Stimulated activated CD8-positive, alpha-beta memory T cell treated with anti-CD3 and anti-CD28 coated beads, Interleukin-7, amount 100 ng/mL, for 4 hours (primary cell): ENCODE measurements at regions not wholly inside any gene's neighbourhood (a gene's known extent, or its start where the extent isn't known, plus 50 kb on each side); places are given as distances from the start of the nearest gene placed in this dataset.
"Not testable (repeated sequence)": the region's sequence is repeated elsewhere in the genome, so short reads cannot be mapped to it uniquely, and the experiment has no call there.

Experiments
- DNase-seq, 2 donors: peaks; one replicate each; pipeline ENCODE4 v3.0.0-alpha.2; 2020; ENCODE audit warnings: low read depth in 2 of 2

- DNase-seq = no peak
These were observed 976.8 kb downstream of the TBC1D32 start for GRCh38 chr6:120357447-120357846.

GRCh38 chr6:120355822-120356221 is 978.5 kb downstream of the TBC1D32 start:
- DNase-seq = no peak

GRCh38 chr6:120354452-120355098 is 979.7 kb downstream of the TBC1D32 start:
- DNase-seq = no peak

- DNase-seq = no peak
These were observed 981.8 kb downstream of the TBC1D32 start for GRCh38 chr6:120352491-120352890.

- DNase-seq = no peak
These were observed 985.4 kb downstream of the TBC1D32 start for GRCh38 chr6:120348926-120349325.

- DNase-seq = no peak
These were observed 979.0 kb upstream of the MAN1A1 start for GRCh38 chr6:120328521-120328920.

- DNase-seq = no peak
These were observed 971.1 kb upstream of the MAN1A1 start for GRCh38 chr6:120320481-120321162.

- no peak for DNase-seq
These were observed 954.7 kb upstream of the MAN1A1 start for GRCh38 chr6:120304223-120304622.

- no peak for DNase-seq
These were observed 954.0 kb upstream of the MAN1A1 start for GRCh38 chr6:120303527-120303926.

- DNase-seq = no peak
These were observed 952.5 kb upstream of the MAN1A1 start for GRCh38 chr6:120302041-120302440.

- no peak for DNase-seq
These were observed 941.4 kb upstream of the MAN1A1 start for GRCh38 chr6:120290964-120291363.

GRCh38 chr6:120282005-120282404 is 932.4 kb upstream of the MAN1A1 start:
- DNase-seq = no peak

- DNase-seq = no peak
These were observed 930.1 kb upstream of the MAN1A1 start for GRCh38 chr6:120279466-120280167.

- no peak for DNase-seq
These were observed 929.3 kb upstream of the MAN1A1 start for GRCh38 chr6:120278689-120279396.

- no peak for DNase-seq
These were observed 925.0 kb upstream of the MAN1A1 start for GRCh38 chr6:120274547-120274946.

GRCh38 chr6:120273411-120273810 is 923.9 kb upstream of the MAN1A1 start:
- DNase-seq = no peak

GRCh38 chr6:120272038-120272437 is 922.5 kb upstream of the MAN1A1 start:
- DNase-seq = no peak

- not testable (repeated sequence) for DNase-seq
These were observed 918.7 kb upstream of the MAN1A1 start for GRCh38 chr6:120268256-120268655.

GRCh38 chr6:120262354-120262753 is 912.8 kb upstream of the MAN1A1 start:
- DNase-seq = no peak

GRCh38 chr6:120260636-120261035 is 911.1 kb upstream of the MAN1A1 start:
- DNase-seq = no peak

- no peak for DNase-seq
These were observed 905.1 kb upstream of the MAN1A1 start for GRCh38 chr6:120254651-120255050.

GRCh38 chr6:120248451-120248850 is 898.9 kb upstream of the MAN1A1 start:
- DNase-seq = no peak
